ENCODE measurements at regions not wholly inside any gene's neighbourhood (a gene's known extent, or its start where the extent isn't known, plus 50 kb on each side); places are given as distances from the start of the nearest gene placed in this dataset.

DNA sequence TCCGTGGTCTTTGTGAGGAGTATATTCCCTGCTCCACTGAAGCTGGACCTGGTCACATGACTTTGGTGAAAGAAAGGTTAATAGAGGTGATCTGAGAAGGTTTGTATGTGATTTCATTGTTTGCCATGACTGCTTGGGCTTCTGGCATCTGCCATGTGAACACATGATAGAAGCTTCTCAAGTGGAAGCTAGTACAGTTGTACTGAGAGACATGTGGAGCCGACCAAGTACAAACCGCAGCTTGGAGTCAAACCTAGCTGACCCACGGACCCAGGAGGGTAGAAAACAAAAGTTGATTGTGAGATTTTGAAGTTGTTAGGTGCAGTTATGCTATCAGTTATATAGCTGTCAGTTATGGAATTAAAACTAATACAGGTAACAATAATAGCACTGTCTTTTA is 140.4 kb downstream of the CARTPT start:
- H3K23ac ChIP-seq (ENCODE audit: low read length), result no peak overlapping the region
- no peaks in the 10 kb centered on the region for H3K79me1 ChIP-seq (ENCODE audit: low read length)
- no peak overlapping the region for H3K18ac ChIP-seq (ENCODE audit: low read length)
- H3K9me3 ChIP-seq (ENCODE audit: insufficient read depth, low read depth, low read length), result no peaks in the 10 kb centered on the region
- no peak overlapping the region for H4K91ac ChIP-seq (ENCODE audit: low read depth, low read length)
- H2BK12ac ChIP-seq (ENCODE audit: low read length), result no peak overlapping the region
- no peak overlapping the region for H2BK120ac ChIP-seq (ENCODE audit: insufficient read depth, low read length, poor library complexity)
- no peak overlapping the region for H3K4ac ChIP-seq (ENCODE audit: low read depth, low read length)
- no peaks in the 10 kb centered on the region for H3K36me3 ChIP-seq (ENCODE audit: control insufficient read depth in 1 of 2, insufficient read depth in 2 of 2, low read length in 2 of 2)
- H3K4me2 ChIP-seq (ENCODE audit: low read length), result no peak overlapping the region
- no peak overlapping the region for H4K12ac ChIP-seq (ENCODE audit: low read depth, low read length)
- H3K79me2 ChIP-seq (ENCODE audit: control insufficient read depth, insufficient read depth, low read length, poor library complexity), result no peaks in the 10 kb centered on the region
- H3K4me1 ChIP-seq (ENCODE audit: control insufficient read depth in 1 of 2, insufficient read depth in 2 of 2, low read length in 2 of 2), result no peaks in the 10 kb centered on the region
- DNase-seq, result no peak
- no peak overlapping the region for H2AK5ac ChIP-seq (ENCODE audit: low read length)
- H3K14ac ChIP-seq (ENCODE audit: low read length), result no peak overlapping the region
- no peak overlapping the region for H3K27ac ChIP-seq (ENCODE audit: low read depth, low read length)
- H3K9ac ChIP-seq (ENCODE audit: low read length), result no peak overlapping the region
- no peak overlapping the region for H3K4me3 ChIP-seq (ENCODE audit: low read depth, low read length)
- H2AFZ ChIP-seq (ENCODE audit: insufficient read depth, low read length, poor library complexity), result no peak overlapping the region
- no CpG with 5 or more reads among the region's 4 CpGs for WGBS (ENCODE audit: extremely low coverage, insufficient coverage, insufficient read length)
- no peak overlapping the region for H2BK5ac ChIP-seq (ENCODE audit: low read depth, low read length, poor library complexity)
- H4K8ac ChIP-seq (ENCODE audit: low read depth, low read length), result no peak overlapping the region
- H3K27me3 ChIP-seq (ENCODE audit: insufficient read depth, low read length), result no peaks in the 10 kb centered on the region

DNA sequence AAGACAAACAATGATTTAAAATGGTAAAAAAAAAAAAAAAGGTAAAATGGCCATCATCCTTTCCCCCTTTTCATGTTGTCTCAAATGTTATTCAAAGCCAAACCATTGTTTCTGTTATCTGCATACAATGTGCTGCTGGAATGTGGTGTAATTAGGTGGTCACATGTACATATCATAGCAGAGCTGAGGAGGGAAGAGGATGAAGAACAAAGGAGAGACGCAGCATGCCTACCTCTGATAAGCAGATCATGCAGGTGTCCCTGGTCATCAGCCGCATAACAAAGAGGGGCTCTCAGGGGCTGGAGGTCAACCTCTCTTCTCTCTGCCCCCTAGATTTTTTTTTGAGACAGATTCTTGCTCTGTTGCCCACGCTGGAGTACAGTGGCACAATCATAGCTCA is 141.0 kb downstream of the CARTPT start:
- no peak for DNase-seq
- no peak overlapping the region for H4K8ac ChIP-seq (ENCODE audit: low read depth, low read length)
- H2BK5ac ChIP-seq (ENCODE audit: low read depth, low read length, poor library complexity), result no peak overlapping the region
- no peaks in the 10 kb centered on the region for H3K27me3 ChIP-seq (ENCODE audit: insufficient read depth, low read length)
- H4K91ac ChIP-seq (ENCODE audit: low read depth, low read length), result no peak overlapping the region
- H2BK120ac ChIP-seq (ENCODE audit: insufficient read depth, low read length, poor library complexity), result no peak overlapping the region
- H3K18ac ChIP-seq (ENCODE audit: low read length), result no peak overlapping the region
- no peak overlapping the region for H3K9ac ChIP-seq (ENCODE audit: low read length)
- H2AK5ac ChIP-seq (ENCODE audit: low read length), result no peak overlapping the region
- no peak overlapping the region for H3K4me3 ChIP-seq (ENCODE audit: low read depth, low read length)
- H2AFZ ChIP-seq (ENCODE audit: insufficient read depth, low read length, poor library complexity), result no peak overlapping the region
- H3K36me3 ChIP-seq (ENCODE audit: control insufficient read depth in 1 of 2, insufficient read depth in 2 of 2, low read length in 2 of 2), result no peaks in the 10 kb centered on the region
- H3K79me1 ChIP-seq (ENCODE audit: low read length), result no peaks in the 10 kb centered on the region
- H3K4me1 ChIP-seq (ENCODE audit: control insufficient read depth in 1 of 2, insufficient read depth in 2 of 2, low read length in 2 of 2), result no peaks in the 10 kb centered on the region
- no peaks in the 10 kb centered on the region for H3K9me3 ChIP-seq (ENCODE audit: insufficient read depth, low read depth, low read length)
- no peak overlapping the region for H4K12ac ChIP-seq (ENCODE audit: low read depth, low read length)
- no peak overlapping the region for H3K23ac ChIP-seq (ENCODE audit: low read length)
- H3K4me2 ChIP-seq (ENCODE audit: low read length), result no peak overlapping the region
- no peak overlapping the region for H3K27ac ChIP-seq (ENCODE audit: low read depth, low read length)
- H3K14ac ChIP-seq (ENCODE audit: low read length), result no peak overlapping the region
- H3K79me2 ChIP-seq (ENCODE audit: control insufficient read depth, insufficient read depth, low read length, poor library complexity), result no peaks in the 10 kb centered on the region
- no peak overlapping the region for H3K4ac ChIP-seq (ENCODE audit: low read depth, low read length)
- H2BK12ac ChIP-seq (ENCODE audit: low read length), result no peak overlapping the region
- WGBS (ENCODE audit: extremely low coverage, insufficient coverage, insufficient read length), result no CpG with 5 or more reads among the region's 3 CpGs

DNA sequence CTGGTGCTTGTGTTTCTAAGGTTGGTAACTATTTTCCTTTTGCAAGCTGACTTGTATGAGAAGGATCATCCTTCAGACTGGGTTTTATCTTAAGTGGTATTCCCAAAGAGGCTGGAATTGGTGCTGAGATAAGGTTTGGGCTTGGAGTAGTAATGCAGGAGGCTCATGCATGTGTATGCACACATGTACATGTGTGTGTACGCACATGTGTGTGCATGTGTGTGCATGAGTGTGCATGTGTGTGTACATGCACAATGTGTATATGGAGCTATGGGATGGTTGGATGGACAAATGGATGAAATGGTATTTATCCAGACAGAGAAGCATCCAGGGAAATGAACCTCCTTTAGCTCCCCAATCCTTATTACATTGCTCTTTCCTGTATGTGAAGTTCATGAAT is 142.6 kb downstream of the CARTPT start:
- Histone ChIP-seq H3K79me1 (ENCODE audit: low read length) (no peaks in the 10 kb centered on the region), H3K4me1 (ENCODE audit: control insufficient read depth in 1 of 2, insufficient read depth in 2 of 2, low read length in 2 of 2) (no peaks in the 10 kb centered on the region), H3K36me3 (ENCODE audit: control insufficient read depth in 1 of 2, insufficient read depth in 2 of 2, low read length in 2 of 2) (no peaks in the 10 kb centered on the region), H3K27ac (ENCODE audit: low read depth, low read length) (no peak overlapping the region), H3K18ac (ENCODE audit: low read length) (no peak overlapping the region), H2AK5ac (ENCODE audit: low read length) (no peak overlapping the region), H2AFZ (ENCODE audit: insufficient read depth, low read length, poor library complexity) (no peak overlapping the region), H2BK120ac (ENCODE audit: insufficient read depth, low read length, poor library complexity) (no peak overlapping the region), H3K9me3 (ENCODE audit: insufficient read depth, low read depth, low read length) (no peaks in the 10 kb centered on the region), H2BK5ac (ENCODE audit: low read depth, low read length, poor library complexity) (no peak overlapping the region), H3K4me2 (ENCODE audit: low read length) (no peak overlapping the region), H3K23ac (ENCODE audit: low read length) (no peak overlapping the region), H3K14ac (ENCODE audit: low read length) (no peak overlapping the region), H4K8ac (ENCODE audit: low read depth, low read length) (no peak overlapping the region), H4K12ac (ENCODE audit: low read depth, low read length) (no peak overlapping the region), H3K9ac (ENCODE audit: low read length) (no peak overlapping the region), H3K4me3 (ENCODE audit: low read depth, low read length) (no peak overlapping the region), H2BK12ac (ENCODE audit: low read length) (no peak overlapping the region), H3K4ac (ENCODE audit: low read depth, low read length) (no peak overlapping the region), H4K91ac (ENCODE audit: low read depth, low read length) (no peak overlapping the region), H3K27me3 (ENCODE audit: insufficient read depth, low read length) (no peaks in the 10 kb centered on the region), H3K79me2 (ENCODE audit: control insufficient read depth, insufficient read depth, low read length, poor library complexity) (no peaks in the 10 kb centered on the region)
- DNase-seq, result no peak
- WGBS (ENCODE audit: extremely low coverage, insufficient coverage, insufficient read length), result no CpG with 5 or more reads among the region's 1 CpG

DNA sequence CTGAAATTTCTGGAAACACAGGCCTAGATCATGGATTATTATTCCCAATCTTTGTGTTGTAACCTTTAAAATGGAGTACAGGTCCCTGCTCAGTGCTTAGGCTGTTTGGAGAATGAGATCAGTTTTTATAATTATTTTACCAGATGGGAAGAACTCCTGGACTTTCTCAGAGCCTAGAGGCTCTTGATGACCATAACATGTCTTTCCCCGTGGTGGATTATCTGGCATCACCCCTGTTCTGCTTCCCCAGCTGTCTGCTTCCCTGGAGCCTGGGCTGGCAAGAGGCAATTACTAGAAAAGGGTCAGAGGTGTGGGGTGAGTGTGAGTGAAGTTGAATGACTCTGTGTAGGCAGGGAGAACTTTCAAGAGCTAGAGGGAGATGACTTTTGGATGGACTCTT is 143.0 kb downstream of the CARTPT start:
- H4K12ac ChIP-seq (ENCODE audit: low read depth, low read length), result no peak overlapping the region
- H2BK120ac ChIP-seq (ENCODE audit: insufficient read depth, low read length, poor library complexity), result no peak overlapping the region
- H4K91ac ChIP-seq (ENCODE audit: low read depth, low read length), result no peak overlapping the region
- H3K27ac ChIP-seq (ENCODE audit: low read depth, low read length), result no peak overlapping the region
- no peak overlapping the region for H3K23ac ChIP-seq (ENCODE audit: low read length)
- H3K27me3 ChIP-seq (ENCODE audit: insufficient read depth, low read length), result no peaks in the 10 kb centered on the region
- no peak overlapping the region for H3K4me2 ChIP-seq (ENCODE audit: low read length)
- H3K4me1 ChIP-seq (ENCODE audit: control insufficient read depth in 1 of 2, insufficient read depth in 2 of 2, low read length in 2 of 2), result no peaks in the 10 kb centered on the region
- no peak overlapping the region for H3K4ac ChIP-seq (ENCODE audit: low read depth, low read length)
- H2AK5ac ChIP-seq (ENCODE audit: low read length), result no peak overlapping the region
- no peaks in the 10 kb centered on the region for H3K79me2 ChIP-seq (ENCODE audit: control insufficient read depth, insufficient read depth, low read length, poor library complexity)
- no peak for DNase-seq
- H2AFZ ChIP-seq (ENCODE audit: insufficient read depth, low read length, poor library complexity), result no peak overlapping the region
- no peak overlapping the region for H3K18ac ChIP-seq (ENCODE audit: low read length)
- no peaks in the 10 kb centered on the region for H3K79me1 ChIP-seq (ENCODE audit: low read length)
- no peak overlapping the region for H3K14ac ChIP-seq (ENCODE audit: low read length)
- WGBS (ENCODE audit: extremely low coverage, insufficient coverage, insufficient read length), result no CpG with 5 or more reads among the region's 1 CpG
- H3K9me3 ChIP-seq (ENCODE audit: insufficient read depth, low read depth, low read length), result no peaks in the 10 kb centered on the region
- no peak overlapping the region for H3K9ac ChIP-seq (ENCODE audit: low read length)
- H3K4me3 ChIP-seq (ENCODE audit: low read depth, low read length), result no peak overlapping the region
- H4K8ac ChIP-seq (ENCODE audit: low read depth, low read length), result no peak overlapping the region
- no peak overlapping the region for H2BK12ac ChIP-seq (ENCODE audit: low read length)
- no peaks in the 10 kb centered on the region for H3K36me3 ChIP-seq (ENCODE audit: control insufficient read depth in 1 of 2, insufficient read depth in 2 of 2, low read length in 2 of 2)
- H2BK5ac ChIP-seq (ENCODE audit: low read depth, low read length, poor library complexity), result no peak overlapping the region

Data from trophoblast cell (in vitro differentiated cells and primary cell).